ENCODE measurements at regions not wholly inside any gene's neighbourhood (a gene's known extent, or its start where the extent isn't known, plus 50 kb on each side); places are given as distances from the start of the nearest gene placed in this dataset.

DNA sequence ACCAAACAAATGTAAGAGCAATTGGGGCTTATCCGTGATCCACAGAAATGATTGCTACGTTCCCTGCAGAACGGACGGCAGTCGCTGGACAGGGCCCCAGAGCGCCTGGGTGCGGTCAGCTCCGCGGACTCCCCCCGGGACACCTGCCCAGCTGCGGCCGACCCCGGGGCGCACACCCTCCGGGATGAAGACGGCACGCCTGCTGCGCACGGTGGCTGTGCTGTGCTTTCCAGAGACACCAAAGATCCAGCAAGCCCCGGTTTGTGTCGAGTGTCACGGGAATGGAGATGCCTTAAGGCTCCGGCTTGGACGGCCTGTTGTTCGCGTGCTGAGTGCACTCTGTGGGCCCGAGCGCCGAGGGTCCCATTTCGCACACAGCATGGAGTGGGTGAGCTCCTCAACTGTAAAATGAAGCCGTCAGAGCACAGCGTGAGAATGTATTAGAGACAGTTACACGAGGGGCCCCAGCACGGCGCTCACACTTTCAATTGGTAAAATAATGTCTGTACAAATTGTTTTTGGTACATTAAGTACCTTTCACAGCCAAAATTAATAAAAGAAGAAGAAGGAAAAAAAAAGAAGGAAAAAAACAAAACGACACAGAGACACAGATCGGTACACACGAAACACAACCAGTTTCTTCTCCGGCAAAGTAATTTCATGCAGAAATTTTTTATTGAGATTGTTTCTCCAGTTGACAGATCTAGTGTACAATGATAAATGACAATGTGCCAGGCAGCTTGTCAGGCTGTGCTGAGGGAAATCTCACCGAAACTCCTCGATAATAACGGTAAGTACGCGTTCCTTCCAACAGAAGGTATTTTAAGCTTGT is 615.8 kb upstream of the SALL3 start:
- TF ChIP-seq, protein P1, sequence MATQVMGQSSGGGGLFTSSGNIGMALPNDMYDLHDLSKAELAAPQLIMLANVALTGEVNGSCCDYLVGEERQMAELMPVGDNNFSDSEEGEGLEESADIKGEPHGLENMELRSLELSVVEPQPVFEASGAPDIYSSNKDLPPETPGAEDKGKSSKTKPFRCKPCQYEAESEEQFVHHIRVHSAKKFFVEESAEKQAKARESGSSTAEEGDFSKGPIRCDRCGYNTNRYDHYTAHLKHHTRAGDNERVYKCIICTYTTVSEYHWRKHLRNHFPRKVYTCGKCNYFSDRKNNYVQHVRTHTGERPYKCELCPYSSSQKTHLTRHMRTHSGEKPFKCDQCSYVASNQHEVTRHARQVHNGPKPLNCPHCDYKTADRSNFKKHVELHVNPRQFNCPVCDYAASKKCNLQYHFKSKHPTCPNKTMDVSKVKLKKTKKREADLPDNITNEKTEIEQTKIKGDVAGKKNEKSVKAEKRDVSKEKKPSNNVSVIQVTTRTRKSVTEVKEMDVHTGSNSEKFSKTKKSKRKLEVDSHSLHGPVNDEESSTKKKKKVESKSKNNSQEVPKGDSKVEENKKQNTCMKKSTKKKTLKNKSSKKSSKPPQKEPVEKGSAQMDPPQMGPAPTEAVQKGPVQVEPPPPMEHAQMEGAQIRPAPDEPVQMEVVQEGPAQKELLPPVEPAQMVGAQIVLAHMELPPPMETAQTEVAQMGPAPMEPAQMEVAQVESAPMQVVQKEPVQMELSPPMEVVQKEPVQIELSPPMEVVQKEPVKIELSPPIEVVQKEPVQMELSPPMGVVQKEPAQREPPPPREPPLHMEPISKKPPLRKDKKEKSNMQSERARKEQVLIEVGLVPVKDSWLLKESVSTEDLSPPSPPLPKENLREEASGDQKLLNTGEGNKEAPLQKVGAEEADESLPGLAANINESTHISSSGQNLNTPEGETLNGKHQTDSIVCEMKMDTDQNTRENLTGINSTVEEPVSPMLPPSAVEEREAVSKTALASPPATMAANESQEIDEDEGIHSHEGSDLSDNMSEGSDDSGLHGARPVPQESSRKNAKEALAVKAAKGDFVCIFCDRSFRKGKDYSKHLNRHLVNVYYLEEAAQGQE (IDR thresholded peaks at IDR 0.05; ENCODE audit: borderline replicate concordance): no peak
- TF ChIP-seq, protein P2, sequence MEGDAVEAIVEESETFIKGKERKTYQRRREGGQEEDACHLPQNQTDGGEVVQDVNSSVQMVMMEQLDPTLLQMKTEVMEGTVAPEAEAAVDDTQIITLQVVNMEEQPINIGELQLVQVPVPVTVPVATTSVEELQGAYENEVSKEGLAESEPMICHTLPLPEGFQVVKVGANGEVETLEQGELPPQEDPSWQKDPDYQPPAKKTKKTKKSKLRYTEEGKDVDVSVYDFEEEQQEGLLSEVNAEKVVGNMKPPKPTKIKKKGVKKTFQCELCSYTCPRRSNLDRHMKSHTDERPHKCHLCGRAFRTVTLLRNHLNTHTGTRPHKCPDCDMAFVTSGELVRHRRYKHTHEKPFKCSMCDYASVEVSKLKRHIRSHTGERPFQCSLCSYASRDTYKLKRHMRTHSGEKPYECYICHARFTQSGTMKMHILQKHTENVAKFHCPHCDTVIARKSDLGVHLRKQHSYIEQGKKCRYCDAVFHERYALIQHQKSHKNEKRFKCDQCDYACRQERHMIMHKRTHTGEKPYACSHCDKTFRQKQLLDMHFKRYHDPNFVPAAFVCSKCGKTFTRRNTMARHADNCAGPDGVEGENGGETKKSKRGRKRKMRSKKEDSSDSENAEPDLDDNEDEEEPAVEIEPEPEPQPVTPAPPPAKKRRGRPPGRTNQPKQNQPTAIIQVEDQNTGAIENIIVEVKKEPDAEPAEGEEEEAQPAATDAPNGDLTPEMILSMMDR (IDR thresholded peaks at IDR 0.05; ENCODE audit: poor library complexity, severe bottlenecking): no peak
- peak; percentile 94 for TF ChIP-seq EP300 (conservative IDR thresholded peaks at IDR 0.05; ENCODE audit: poor library complexity, severe bottlenecking)
- no peak for TF ChIP-seq EZH2 (IDR thresholded peaks at IDR 0.05; ENCODE audit: borderline replicate concordance, insufficient read depth, low read length, poor library complexity, severe bottlenecking)
- TF ChIP-seq MXI1 (conservative IDR thresholded peaks at IDR 0.05; ENCODE audit: poor library complexity, severe bottlenecking): no peak
- peak; percentile 57 for TF ChIP-seq POLR2AphosphoS5 (IDR thresholded peaks at IDR 0.05)
- TF ChIP-seq TAF1 (IDR thresholded peaks at IDR 0.05; ENCODE audit: low read depth): no peak
